Naive B cell (primary cell): ENCODE measurements at regions not wholly inside any gene's neighbourhood (a gene's known extent, or its start where the extent isn't known, plus 50 kb on each side); places are given as distances from the start of the nearest gene placed in this dataset.

Experiments used
- ATAC-seq, 2 donors: fragments of 150-1000 bp; cut with Tn5 transposase; 2 replicates each; pipeline ENCODE4 v1.10.0; 2021; ENCODE audit warnings: low read depth in 2 of 2, mild to moderate bottlenecking in 2 of 2, moderate library complexity in 2 of 2
- DNase-seq: peaks from one replicate; pipeline ENCODE4 v3.0.0; 2022
- H3K27ac Mint-ChIP-seq, 6 donors: one replicate each; pipeline ENCODE4 v1.8.0; 2020 to 2022; ENCODE audit warnings: mild to moderate bottlenecking in 6 of 6, mixed read lengths in 6 of 6, moderate library complexity in 5 of 6, inconsistent platforms in 2 of 6
- H3K27me3 Mint-ChIP-seq, 3 donors: one replicate each; pipeline ENCODE4 v1.8.0; 2021 to 2022; ENCODE audit warnings: mixed read lengths in 3 of 3, mild to moderate bottlenecking in 1 of 3
- H3K36me3 Mint-ChIP-seq, 2 donors: one replicate each; pipeline ENCODE4 v1.8.0; 2020 to 2022; ENCODE audit warnings: mixed read lengths in 2 of 2, inconsistent platforms in 1 of 2, mild to moderate bottlenecking in 1 of 2
- H3K4me1 Mint-ChIP-seq, 3 donors: one replicate each; pipeline ENCODE4 v1.8.0; 2020 to 2022; ENCODE audit warnings: mixed read lengths in 3 of 3, inconsistent platforms in 1 of 3, mild to moderate bottlenecking in 1 of 3, moderate library complexity in 1 of 3
- H3K4me3 Mint-ChIP-seq, 8 donors: one replicate each; pipeline ENCODE4 v1.8.0; 2020 to 2022; ENCODE audit warnings: mild to moderate bottlenecking in 8 of 8, mixed read lengths in 8 of 8, moderate library complexity in 8 of 8, inconsistent platforms in 2 of 8
- H3K9me3 Mint-ChIP-seq, 7 donors: one replicate each; pipeline ENCODE4 v1.8.0; 2020 to 2022; ENCODE audit warnings: mixed read lengths in 7 of 7, mild to moderate bottlenecking in 5 of 7, inconsistent platforms in 2 of 7, moderate library complexity in 1 of 7

DNA sequence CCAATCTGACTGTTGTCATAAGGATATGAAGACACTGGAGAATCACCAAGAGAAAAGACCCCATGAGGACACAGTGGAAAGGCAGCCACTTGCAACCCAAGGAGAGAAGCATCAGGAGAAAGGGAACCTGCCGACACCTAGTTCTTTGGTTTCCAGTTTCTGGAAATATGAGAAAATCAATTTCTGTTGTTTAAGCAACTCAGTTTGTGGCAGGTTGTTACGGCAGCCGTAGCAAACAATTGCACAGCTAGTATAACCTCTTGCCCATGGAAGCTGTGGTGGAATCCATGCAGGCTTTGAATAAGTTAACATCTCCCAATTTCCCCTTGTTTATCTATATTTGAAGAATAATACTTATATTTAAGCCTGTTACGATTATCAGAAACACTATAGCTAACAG is 1103.0 kb upstream of the PHF14 start:
- Mint-ChIP-seq H3K4me3 (no peak overlapping the region), H3K36me3 (no peaks in the 10 kb centered on the region), H3K27me3 (no peaks in the 10 kb centered on the region), H3K9me3 (peaks cover 0 to 12% (median 4%) of the 10 kb centered on the region in 7 donors), H3K27ac (no peak overlapping the region), H3K4me1 (no peaks in the 10 kb centered on the region)
- DNase-seq (no peak), ATAC-seq (no peak)

DNA sequence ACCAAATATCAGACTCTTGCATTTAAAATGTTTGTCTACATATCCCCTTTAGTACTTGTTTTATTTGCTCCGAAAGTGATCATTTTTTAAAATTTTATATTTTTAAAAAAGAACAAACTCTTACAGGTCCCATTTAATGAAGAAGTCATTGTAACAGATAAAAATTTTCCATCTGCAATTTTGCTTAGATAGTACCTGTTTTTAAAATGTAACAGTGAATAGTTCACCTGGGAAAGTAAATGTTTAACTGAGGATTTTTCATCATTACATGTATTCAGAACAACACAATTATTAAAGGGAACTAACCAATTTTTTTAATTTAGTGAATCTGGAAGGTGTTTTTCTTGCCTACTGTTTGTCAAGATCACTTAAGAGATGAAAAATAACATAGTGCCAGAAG is 1099.5 kb upstream of the PHF14 start:
- no peaks in the 10 kb centered on the region for H3K4me1 Mint-ChIP-seq
- no peaks in the 10 kb centered on the region for H3K27me3 Mint-ChIP-seq
- no peaks in the 10 kb centered on the region for H3K36me3 Mint-ChIP-seq
- DNase-seq (no peak), ATAC-seq (no peak)
- no peak overlapping the region for H3K27ac Mint-ChIP-seq
- no peak overlapping the region for H3K4me3 Mint-ChIP-seq
- H3K9me3 Mint-ChIP-seq, result peaks cover 0 to 12% (median 3%) of the 10 kb centered on the region in 7 donors

DNA sequence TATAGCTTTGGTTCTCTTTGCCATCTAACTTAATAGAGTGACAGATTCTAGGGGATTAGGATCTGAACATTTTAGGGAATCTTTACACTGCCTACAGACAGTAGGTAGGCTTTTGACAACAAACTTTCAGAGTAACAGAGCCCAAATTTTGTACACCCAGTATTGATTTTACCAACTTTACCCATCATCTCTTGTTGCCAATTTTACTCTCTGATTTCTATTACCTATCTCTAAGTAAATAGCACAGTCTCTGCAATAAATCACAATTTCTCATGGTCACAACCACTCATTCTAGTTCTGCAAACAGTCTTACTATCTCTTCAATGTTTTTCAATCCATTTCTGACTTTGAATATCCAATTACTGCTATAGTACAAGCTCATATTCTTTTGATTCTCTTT is 1097.6 kb upstream of the PHF14 start:
- DNase-seq (no peak), ATAC-seq (no peak)
- no peaks in the 10 kb centered on the region for H3K4me1 Mint-ChIP-seq

DNA sequence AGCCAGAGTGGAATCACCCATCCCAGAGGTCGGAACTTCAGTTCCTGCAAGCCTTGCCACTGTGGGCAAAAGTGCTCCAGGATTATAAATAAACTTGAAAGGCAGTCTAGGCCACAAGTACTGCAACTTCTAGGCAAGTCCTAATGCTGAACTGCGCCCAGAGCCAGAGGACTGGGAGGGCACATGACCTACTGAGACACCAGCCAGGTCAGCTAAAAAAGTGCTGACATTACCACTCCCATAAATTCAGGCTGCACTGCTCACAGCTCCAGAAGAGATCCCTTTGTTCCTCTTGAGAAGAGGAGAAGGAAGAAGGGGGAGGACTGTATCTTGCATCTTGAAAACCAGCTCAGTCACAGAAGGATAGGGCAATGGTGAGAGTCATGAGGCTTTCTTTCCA is 1084.1 kb upstream of the PHF14 start:
- no peak overlapping the region for H3K4me3 Mint-ChIP-seq
- no peak for ATAC-seq
- no peak overlapping the region for H3K27ac Mint-ChIP-seq
- H3K4me1 Mint-ChIP-seq, result no peaks in the 10 kb centered on the region
- H3K36me3 Mint-ChIP-seq, result no peaks in the 10 kb centered on the region
- H3K27me3 Mint-ChIP-seq, result no peaks in the 10 kb centered on the region
- DNase-seq, result no peak
- peaks cover 0 to 13% (median 9%) of the 10 kb centered on the region in 7 donors for H3K9me3 Mint-ChIP-seq

More for the DNA sequence above, 1097.6 kb upstream of the PHF14 start:
- Mint-ChIP-seq H3K36me3 (no peaks in the 10 kb centered on the region), H3K27ac (no peak overlapping the region), H3K4me3 (no peak overlapping the region), H3K27me3 (no peaks in the 10 kb centered on the region), H3K9me3 (peaks cover 0 to 6% (median 1%) of the 10 kb centered on the region in 7 donors)

DNA sequence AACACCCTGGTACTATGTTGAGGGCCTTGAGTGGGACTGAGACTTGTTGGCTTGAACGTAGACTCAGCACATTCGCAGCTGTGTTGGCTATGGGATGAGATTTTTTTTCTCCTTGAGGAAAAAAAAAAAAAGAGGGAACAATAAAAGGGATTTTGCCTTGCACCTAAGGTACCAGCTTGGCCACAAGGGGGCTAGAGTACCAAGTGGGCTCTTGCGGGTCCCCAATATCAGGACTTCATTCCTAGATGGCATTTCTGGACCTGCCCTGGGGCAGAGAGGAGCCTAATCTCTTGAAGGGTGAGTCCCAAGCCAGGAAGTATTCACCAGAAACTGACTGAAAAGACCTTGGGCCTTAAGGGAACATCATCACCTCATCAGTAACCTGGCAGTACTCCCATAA is 1083.6 kb upstream of the PHF14 start:
- H3K36me3 Mint-ChIP-seq, result no peaks in the 10 kb centered on the region
- H3K4me3 Mint-ChIP-seq, result no peak overlapping the region
- ATAC-seq (no peak), DNase-seq (no peak)
- H3K4me1 Mint-ChIP-seq, result no peaks in the 10 kb centered on the region
- H3K27ac Mint-ChIP-seq, result no peak overlapping the region
- peaks cover under 1 to 11% (median 8%) of the 10 kb centered on the region in 7 donors for H3K9me3 Mint-ChIP-seq
- no peaks in the 10 kb centered on the region for H3K27me3 Mint-ChIP-seq

DNA sequence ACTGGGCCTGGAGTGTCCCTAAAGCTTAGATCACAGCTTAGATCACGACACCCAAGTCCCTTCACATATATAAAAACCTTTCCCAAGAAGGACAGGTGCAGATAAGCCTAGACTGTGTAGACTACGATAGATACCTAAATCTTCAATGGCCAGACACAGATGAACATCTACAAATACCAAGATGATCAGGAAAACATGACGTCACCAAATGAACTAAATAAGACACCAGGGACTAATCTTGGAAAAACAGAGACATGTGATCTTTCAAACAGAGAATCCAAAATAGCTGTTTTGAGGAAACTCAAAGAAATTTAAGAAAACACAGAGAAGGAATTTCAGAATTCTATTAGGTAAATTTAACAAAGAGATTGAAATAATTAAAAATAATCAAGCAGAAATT is 1082.6 kb upstream of the PHF14 start:
- ATAC-seq (no peak), DNase-seq (no peak)
- Mint-ChIP-seq H3K27me3 (no peaks in the 10 kb centered on the region), H3K36me3 (no peaks in the 10 kb centered on the region), H3K27ac (no peak overlapping the region), H3K4me3 (no peak overlapping the region), H3K9me3 (peaks cover 3 to 15% (median 11%) of the 10 kb centered on the region in 7 donors), H3K4me1 (no peaks in the 10 kb centered on the region)

DNA sequence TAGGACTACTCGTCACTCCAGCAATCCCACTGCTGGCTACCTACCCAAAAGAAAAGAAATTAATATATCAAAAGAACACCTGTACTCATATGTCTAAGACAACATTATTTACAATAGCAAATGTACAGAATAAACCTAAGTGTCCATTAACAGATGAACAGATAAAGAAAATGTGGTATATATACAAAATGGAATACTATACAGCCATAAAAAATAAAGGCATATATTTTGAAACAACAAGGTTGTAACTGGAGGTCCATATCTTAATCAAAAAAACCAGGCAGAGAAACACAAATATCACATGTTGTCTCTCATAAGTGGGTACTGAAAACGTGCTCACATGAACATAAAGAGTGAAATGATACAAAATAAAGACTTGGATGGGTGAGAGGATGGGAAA is 1073.3 kb upstream of the PHF14 start:
- Mint-ChIP-seq H3K27ac (no peak overlapping the region), H3K36me3 (no peaks in the 10 kb centered on the region), H3K4me3 (no peak overlapping the region), H3K4me1 (no peaks in the 10 kb centered on the region), H3K27me3 (no peaks in the 10 kb centered on the region), H3K9me3 (peaks cover 0 to 57% (median 25%) of the 10 kb centered on the region in 7 donors)
- no peak for DNase-seq
- ATAC-seq, result no peak

DNA sequence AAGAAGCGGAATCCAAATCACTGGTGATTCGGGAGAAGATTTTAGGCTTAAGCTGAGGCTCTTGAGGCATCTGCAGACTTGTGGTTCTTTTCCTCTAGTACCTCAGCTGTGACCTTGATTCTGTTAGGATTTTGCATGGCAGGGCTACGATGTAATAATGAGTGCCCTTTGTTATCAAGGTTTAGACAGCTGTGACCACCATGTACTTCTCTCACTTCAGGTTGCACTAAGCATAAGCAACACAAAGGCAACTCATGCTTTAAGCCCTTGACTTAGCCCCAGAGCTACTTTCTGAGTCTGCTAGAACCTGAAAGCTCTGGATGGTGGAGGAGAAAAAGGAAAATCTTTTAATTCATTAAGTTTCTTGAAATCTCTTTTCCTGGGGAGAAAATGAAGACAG is 1052.3 kb upstream of the PHF14 start:
- Mint-ChIP-seq H3K27me3 (no peaks in the 10 kb centered on the region), H3K9me3 (peaks cover 0 to 9% (median 5%) of the 10 kb centered on the region in 7 donors), H3K4me1 (no peaks in the 10 kb centered on the region), H3K27ac (no peak overlapping the region), H3K4me3 (no peak overlapping the region), H3K36me3 (no peaks in the 10 kb centered on the region)
- no peak for DNase-seq
- no peak for ATAC-seq

DNA sequence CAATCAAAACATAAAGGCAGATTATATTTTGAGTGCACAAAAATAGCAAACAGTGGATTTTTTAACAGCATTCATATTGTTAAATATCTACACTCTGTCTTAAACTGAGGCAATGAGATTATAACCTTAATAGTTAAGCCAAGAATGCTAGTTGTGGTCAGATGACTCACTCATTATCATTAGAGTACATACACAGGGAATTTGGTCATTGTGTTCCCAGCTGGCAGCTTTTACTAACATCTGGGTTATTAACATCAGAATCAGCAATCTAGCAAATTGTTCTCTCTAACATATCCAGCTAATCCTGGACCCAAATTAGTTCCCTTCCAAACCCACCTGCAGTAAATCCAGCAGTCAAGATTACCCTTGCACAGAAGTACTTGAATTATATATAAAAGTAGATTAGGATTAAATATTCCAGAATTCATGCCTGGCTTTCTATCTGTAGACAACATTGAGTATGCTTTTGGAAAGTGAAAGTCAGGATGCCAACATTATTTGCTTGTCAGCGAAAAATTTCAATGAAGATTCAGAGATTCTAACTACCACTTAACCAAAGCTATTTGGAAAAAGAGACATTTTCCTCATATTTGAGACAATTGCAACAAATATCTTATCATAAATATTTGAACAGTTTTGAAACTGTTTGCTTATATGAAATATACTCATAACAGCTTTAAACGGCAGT is 1035.6 kb upstream of the PHF14 start:
- no peaks in the 10 kb centered on the region for H3K27me3 Mint-ChIP-seq
- no peak for DNase-seq
- no peak for ATAC-seq
- H3K9me3 Mint-ChIP-seq, result peaks cover 0 to 5% (median 0%) of the 10 kb centered on the region in 7 donors
- no peak overlapping the region for H3K27ac Mint-ChIP-seq
- H3K4me1 Mint-ChIP-seq, result no peaks in the 10 kb centered on the region
- H3K36me3 Mint-ChIP-seq, result no peaks in the 10 kb centered on the region
- no peak overlapping the region for H3K4me3 Mint-ChIP-seq

DNA sequence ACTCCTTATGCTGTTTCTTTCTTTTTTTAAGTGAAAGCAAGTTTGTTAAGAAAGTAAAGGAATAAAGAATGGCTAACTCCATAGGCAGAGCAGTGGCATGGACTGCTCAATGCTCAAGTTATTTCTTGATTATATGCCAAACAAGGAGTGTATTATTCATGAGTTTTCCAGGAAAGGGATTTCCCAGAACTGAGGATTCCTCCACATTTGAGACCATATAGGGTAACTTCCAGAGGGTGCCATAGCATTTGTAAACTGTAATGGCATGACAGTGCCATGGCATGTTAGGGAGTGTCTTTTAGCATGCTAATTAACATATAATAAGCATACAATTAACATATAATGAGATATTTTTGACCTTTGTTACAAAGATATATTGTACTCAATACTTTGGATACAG is 1034.5 kb upstream of the PHF14 start:
- Mint-ChIP-seq H3K9me3 (peaks cover 0 to 1% (median 0%) of the 10 kb centered on the region in 7 donors), H3K36me3 (no peaks in the 10 kb centered on the region), H3K4me1 (no peaks in the 10 kb centered on the region), H3K27me3 (no peaks in the 10 kb centered on the region), H3K4me3 (no peak overlapping the region), H3K27ac (no peak overlapping the region)
- no peak for DNase-seq
- no peak for ATAC-seq

DNA sequence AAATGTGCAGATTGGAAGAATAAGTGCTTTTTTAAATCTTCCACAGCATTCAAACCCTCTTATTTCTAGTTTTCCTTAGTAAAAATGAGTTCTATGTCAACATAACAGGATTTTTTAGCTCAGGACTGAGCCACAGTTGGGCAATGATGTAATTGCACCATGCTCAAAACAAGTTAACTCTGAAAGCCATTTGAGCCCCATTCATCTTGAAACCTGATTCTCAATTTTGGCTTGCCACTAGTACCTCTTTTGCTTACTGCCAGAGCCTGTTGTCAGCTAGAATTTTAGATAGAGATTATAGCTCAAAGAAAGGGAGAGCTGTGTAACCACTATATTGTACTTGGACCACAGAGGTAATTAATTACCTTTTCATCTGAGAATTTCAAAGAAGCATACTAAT is 1028.5 kb upstream of the PHF14 start:
- Mint-ChIP-seq H3K9me3 (peaks cover 0 to 15% (median 0%) of the 10 kb centered on the region in 7 donors), H3K27ac (no peak overlapping the region), H3K4me3 (no peak overlapping the region), H3K4me1 (no peaks in the 10 kb centered on the region), H3K36me3 (no peaks in the 10 kb centered on the region), H3K27me3 (no peaks in the 10 kb centered on the region)
- DNase-seq, result no peak
- no peak for ATAC-seq

DNA sequence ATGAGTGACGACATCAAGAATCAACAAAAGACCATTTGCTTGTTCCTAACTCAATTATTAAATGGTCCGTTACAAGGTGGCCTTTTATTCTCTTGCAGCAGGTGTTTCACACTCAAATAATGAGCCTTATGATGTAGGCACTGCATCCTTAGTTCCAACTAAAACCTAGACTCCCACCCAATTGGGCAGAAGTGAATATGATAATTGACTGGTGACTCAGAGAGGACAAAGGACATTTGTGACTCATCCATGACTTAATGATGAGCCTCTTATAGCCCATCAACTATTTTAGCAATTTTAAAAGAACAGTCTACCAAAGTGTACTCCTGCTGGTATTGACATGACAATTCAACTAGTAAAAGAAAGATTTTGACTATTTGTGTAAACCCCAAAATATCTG is 1027.8 kb upstream of the PHF14 start:
- ATAC-seq (no peak), DNase-seq (no peak)
- H3K36me3 Mint-ChIP-seq, result no peaks in the 10 kb centered on the region
- H3K4me3 Mint-ChIP-seq, result no peak overlapping the region
- H3K27ac Mint-ChIP-seq, result no peak overlapping the region
- H3K4me1 Mint-ChIP-seq, result no peaks in the 10 kb centered on the region
- H3K27me3 Mint-ChIP-seq, result no peaks in the 10 kb centered on the region
- peaks cover 0 to 15% (median 0%) of the 10 kb centered on the region in 7 donors for H3K9me3 Mint-ChIP-seq

DNA sequence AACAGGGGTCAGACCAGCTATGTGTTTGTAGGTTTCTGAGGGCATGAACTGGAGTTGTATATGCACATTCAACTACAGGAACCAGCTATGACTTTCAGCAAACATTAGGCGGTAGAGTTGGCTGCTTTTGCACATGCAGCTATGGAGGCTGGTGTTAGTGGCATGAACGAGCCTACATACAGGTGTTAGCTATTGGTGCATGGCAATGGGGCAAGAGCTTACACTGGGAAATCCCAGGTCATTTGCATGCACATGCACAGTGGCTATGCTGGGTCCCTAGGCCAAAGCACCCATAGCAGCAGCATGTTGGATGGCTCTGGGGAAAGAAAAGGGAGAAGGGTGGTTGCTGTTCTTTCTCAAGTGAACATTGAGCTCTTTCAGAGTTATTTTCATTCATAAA is 1018.5 kb upstream of the PHF14 start:
- Mint-ChIP-seq H3K27me3 (no peaks in the 10 kb centered on the region), H3K4me1 (no peaks in the 10 kb centered on the region), H3K9me3 (peaks cover 0 to 9% (median 0%) of the 10 kb centered on the region in 7 donors)

DNA sequence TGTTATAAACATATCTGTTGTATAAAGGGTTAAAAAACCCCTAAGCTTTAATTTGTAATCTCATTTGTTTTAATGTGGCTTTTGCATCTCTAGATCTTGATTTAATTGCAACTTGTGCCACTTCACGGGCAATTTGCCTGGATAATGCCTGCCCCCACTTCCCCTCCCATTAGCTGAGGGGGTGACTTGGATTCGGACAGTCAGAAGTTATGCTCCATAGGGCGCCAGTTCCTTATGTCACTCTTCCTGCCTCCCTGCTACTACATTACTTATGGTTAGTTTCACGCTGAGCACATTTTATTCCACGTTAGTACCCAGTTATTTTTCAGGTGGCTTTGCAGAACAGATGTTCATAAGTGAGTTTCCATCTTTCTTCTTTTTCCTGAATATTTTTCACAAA is 1015.2 kb upstream of the PHF14 start:
- no peak for DNase-seq

More for the DNA sequence above, 1018.5 kb upstream of the PHF14 start:
- ATAC-seq (no peak), DNase-seq (no peak)
- H3K27ac Mint-ChIP-seq, result peak overlapping the region in 1 of 6 donors; percentile 20
- no peaks in the 10 kb centered on the region for H3K36me3 Mint-ChIP-seq
- no peak overlapping the region for H3K4me3 Mint-ChIP-seq

DNA sequence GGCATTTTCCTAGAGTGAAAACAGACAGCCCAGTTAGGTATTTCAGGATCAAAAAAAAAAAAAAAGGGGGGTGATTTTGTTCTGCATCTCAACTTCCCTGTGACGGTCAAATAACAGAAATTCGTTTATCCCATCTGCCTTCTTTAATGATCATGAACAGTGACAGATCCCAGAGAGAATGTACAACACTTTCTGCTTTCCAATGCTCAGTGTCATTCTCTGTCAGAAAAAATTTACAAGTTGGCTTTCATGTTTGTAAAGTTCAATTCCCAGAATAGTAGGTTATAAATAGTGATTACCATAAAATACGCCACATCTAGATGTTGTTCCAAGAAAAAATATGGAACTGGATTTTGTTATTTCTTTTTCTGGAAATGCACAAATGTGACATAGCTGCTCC is 1013.2 kb upstream of the PHF14 start:
- no peaks in the 10 kb centered on the region for H3K27me3 Mint-ChIP-seq
- DNase-seq (no peak), ATAC-seq (no peak)
- no peaks in the 10 kb centered on the region for H3K4me1 Mint-ChIP-seq
- H3K9me3 Mint-ChIP-seq, result peaks cover 0 to 10% (median 0%) of the 10 kb centered on the region in 7 donors
- no peak overlapping the region for H3K27ac Mint-ChIP-seq
- H3K36me3 Mint-ChIP-seq, result no peaks in the 10 kb centered on the region
- H3K4me3 Mint-ChIP-seq, result no peak overlapping the region

More for the DNA sequence above, 1015.2 kb upstream of the PHF14 start:
- no peaks in the 10 kb centered on the region for H3K27me3 Mint-ChIP-seq
- H3K36me3 Mint-ChIP-seq, result no peaks in the 10 kb centered on the region
- no peak for ATAC-seq
- no peaks in the 10 kb centered on the region for H3K4me1 Mint-ChIP-seq
- H3K27ac Mint-ChIP-seq, result no peak overlapping the region
- H3K9me3 Mint-ChIP-seq, result peaks cover 0 to 15% (median 0%) of the 10 kb centered on the region in 7 donors
- no peak overlapping the region for H3K4me3 Mint-ChIP-seq
